ENCODE measurements at regions not wholly inside any gene's neighbourhood (a gene's known extent, or its start where the extent isn't known, plus 50 kb on each side); places are given as distances from the start of the nearest gene placed in this dataset.

DNA sequence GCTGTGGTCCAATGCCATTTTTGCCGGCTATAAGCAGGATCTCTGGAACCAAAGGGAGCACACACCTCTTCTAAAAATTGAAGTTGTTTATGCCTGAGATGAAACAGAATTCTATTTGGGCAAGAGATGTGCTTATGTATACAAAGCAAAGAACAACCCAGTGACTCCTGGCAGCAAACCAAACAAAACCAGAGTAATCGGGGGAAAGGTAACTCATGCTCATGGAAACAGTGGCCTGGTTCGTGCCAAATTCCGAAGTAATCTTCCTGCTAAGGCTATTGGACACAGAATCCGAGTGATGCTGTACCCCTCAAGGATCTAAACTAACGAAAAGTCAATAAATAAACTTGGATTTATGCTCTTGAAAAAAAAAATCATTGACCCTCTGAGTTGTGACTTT, 178.7 kb downstream of the CEMIP2 start:
- TF ChIP-seq, protein P1, sequence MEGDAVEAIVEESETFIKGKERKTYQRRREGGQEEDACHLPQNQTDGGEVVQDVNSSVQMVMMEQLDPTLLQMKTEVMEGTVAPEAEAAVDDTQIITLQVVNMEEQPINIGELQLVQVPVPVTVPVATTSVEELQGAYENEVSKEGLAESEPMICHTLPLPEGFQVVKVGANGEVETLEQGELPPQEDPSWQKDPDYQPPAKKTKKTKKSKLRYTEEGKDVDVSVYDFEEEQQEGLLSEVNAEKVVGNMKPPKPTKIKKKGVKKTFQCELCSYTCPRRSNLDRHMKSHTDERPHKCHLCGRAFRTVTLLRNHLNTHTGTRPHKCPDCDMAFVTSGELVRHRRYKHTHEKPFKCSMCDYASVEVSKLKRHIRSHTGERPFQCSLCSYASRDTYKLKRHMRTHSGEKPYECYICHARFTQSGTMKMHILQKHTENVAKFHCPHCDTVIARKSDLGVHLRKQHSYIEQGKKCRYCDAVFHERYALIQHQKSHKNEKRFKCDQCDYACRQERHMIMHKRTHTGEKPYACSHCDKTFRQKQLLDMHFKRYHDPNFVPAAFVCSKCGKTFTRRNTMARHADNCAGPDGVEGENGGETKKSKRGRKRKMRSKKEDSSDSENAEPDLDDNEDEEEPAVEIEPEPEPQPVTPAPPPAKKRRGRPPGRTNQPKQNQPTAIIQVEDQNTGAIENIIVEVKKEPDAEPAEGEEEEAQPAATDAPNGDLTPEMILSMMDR (IDR thresholded peaks at IDR 0.05) = no peak
- no peak for TF ChIP-seq POLR2A (IDR thresholded peaks at IDR 0.05)
- H3K4me3 ChIP-seq = no peak overlapping the region
- no peak overlapping the region for H3K27ac ChIP-seq
- no peaks in the 10 kb centered on the region for H3K27me3 ChIP-seq
- no peaks in the 10 kb centered on the region for H3K4me1 ChIP-seq
- H3K36me3 ChIP-seq = no peaks in the 10 kb centered on the region
- DNase-seq = no peak
- H3K9me3 ChIP-seq = no peaks in the 10 kb centered on the region

DNA sequence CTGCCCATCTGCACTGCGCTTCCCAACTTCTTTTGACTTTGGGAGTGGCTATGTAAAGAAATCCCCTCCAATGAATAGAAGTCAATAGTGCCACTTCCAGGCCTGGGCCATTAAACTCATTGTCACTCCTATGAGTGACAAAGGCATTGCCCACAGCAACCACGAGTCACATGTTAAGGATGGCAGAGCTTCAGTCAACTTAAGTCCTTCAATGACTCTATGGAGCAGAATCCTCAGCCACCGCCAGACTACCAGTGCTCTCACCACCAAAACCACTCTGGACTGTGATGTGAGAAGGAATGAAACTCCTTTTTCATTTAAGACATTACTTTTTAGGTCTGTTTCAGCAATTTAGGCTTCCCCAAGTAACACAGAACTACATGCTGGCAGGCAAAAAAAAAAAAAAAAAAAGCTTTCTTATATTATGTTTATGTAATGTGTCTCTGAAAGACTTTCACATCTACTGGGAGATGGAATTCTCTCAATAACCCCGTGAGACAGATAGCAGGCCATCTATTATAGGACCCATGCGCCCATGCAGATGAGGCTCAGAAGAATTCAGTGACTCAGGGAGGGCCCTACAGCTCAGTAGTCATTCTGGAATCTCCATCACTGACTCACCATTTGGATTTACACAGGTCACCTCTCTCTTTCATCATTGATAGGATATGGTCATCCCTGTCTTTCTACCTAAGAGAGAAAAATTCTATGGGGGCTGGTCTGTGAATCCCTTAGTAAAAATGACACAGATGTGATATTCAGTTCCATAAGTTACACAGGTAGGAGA, 180.5 kb downstream of the CEMIP2 start:
- H3K27me3 ChIP-seq = no peaks in the 10 kb centered on the region
- H3K4me1 ChIP-seq = no peaks in the 10 kb centered on the region
- H3K4me3 ChIP-seq = no peak overlapping the region
- no peak for TF ChIP-seq POLR2A (IDR thresholded peaks at IDR 0.05)
- TF ChIP-seq, protein P1 (IDR thresholded peaks at IDR 0.05) = no peak
- H3K36me3 ChIP-seq = no peaks in the 10 kb centered on the region
- H3K27ac ChIP-seq = no peak overlapping the region
- no peaks in the 10 kb centered on the region for H3K9me3 ChIP-seq
- DNase-seq = no peak

DNA sequence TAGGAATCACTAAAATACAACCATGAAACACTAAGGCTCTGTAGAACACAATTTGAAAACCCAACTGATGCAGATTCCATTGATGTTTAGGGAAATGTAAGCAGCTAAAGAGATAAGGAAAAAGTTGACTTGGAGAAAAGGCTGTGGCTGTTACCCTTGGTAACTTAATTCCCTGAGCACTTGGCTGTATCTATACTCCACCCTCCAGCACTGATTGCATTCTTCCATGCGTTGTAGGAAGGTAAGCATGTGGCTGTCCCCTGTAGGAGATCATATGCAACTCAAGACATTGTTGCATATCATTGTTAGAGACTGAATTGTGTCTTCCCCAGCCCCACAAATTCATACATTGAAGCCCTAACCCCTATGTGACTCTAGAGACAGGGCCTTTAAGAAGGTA, 184.5 kb downstream of the CEMIP2 start:
- Histone ChIP-seq H3K27ac (no peak overlapping the region), H3K4me3 (no peak overlapping the region), H3K27me3 (no peaks in the 10 kb centered on the region), H3K9me3 (no peaks in the 10 kb centered on the region), H3K36me3 (no peaks in the 10 kb centered on the region), H3K4me1 (no peaks in the 10 kb centered on the region)
- DNase-seq = no peak
- TF ChIP-seq, protein P1 (IDR thresholded peaks at IDR 0.05) = no peak
- no peak for TF ChIP-seq POLR2A (IDR thresholded peaks at IDR 0.05)

DNA sequence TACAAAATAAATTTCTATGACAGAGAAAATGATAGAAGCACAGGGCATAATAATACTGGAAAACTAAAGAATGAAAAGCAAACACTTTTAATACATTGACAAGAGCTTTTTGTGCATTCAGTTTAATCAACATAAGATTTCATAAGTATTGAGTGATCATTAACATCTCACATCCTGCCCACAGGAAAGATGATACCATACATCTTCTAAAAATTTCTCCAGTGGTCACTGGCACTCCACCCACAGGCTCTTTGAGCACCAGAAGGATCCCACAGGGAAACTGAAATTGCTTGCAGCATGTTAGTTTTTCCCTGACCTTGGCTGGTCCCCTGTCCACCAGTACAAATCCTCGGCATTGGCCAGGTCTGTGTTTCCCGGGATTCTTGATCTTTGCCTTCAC, 186.0 kb downstream of the CEMIP2 start:
- no peak for TF ChIP-seq POLR2A (IDR thresholded peaks at IDR 0.05)
- TF ChIP-seq, protein P1 (IDR thresholded peaks at IDR 0.05) = no peak
- DNase-seq = no peak

DNA sequence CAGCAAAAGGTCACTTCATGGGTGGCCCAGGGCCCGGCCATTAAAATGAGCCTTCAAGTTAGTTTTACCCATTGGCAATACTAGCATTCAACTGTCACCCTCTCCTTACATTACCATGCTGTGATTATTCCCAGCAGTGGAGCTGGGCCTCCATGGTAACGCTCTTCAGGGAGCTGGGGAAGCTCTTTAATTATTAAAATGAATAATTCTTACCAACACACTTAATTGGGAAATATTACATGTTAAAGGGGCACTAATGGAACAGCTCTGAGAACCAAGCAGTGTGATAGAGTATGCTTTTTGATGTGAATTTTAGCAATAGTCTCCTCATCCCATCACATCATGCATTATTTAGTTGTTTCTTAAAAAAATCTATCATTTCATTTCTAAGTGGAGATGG, 187.2 kb downstream of the CEMIP2 start:
- no peaks in the 10 kb centered on the region for H3K27me3 ChIP-seq
- H3K27ac ChIP-seq = no peak overlapping the region
- H3K4me3 ChIP-seq = no peak overlapping the region
- no peaks in the 10 kb centered on the region for H3K36me3 ChIP-seq
- H3K4me1 ChIP-seq = no peaks in the 10 kb centered on the region
- TF ChIP-seq, protein P1 (IDR thresholded peaks at IDR 0.05) = no peak
- TF ChIP-seq POLR2A (IDR thresholded peaks at IDR 0.05) = no peak
- no peak for DNase-seq
- no peaks in the 10 kb centered on the region for H3K9me3 ChIP-seq

More for the DNA sequence above, 186.0 kb downstream of the CEMIP2 start:
- Histone ChIP-seq H3K27ac (no peak overlapping the region), H3K4me3 (no peak overlapping the region), H3K36me3 (no peaks in the 10 kb centered on the region), H3K4me1 (no peaks in the 10 kb centered on the region), H3K27me3 (no peaks in the 10 kb centered on the region), H3K9me3 (no peaks in the 10 kb centered on the region)

All from Peyer's patch (tissue), 4 donors.